ENCODE measurements at regions not wholly inside any gene's neighbourhood (a gene's known extent, or its start where the extent isn't known, plus 50 kb on each side); places are given as distances from the start of the nearest gene placed in this dataset.

GRCh38 chr2:234334756-234335155 lies 162.1 kb downstream of the ARL4C start:
- DNase-seq, result no peak

GRCh38 chr2:234334151-234334550 lies 162.7 kb downstream of the ARL4C start:
- no peak for DNase-seq

GRCh38 chr2:234333168-234334130 lies 163.4 kb downstream of the ARL4C start:
- DNase-seq, result no peak

GRCh38 chr2:234331966-234332365 lies 164.9 kb downstream of the ARL4C start:
- DNase-seq, result no peak

- no peak for DNase-seq
Measured at GRCh38 chr2:234331566-234331965, 165.3 kb downstream of the ARL4C start.

GRCh38 chr2:234330902-234331301 lies 166.0 kb downstream of the ARL4C start:
- no peak for DNase-seq

- no peak for DNase-seq
Measured at GRCh38 chr2:234329202-234329960, 167.5 kb downstream of the ARL4C start.

GRCh38 chr2:234328444-234328990 lies 168.4 kb downstream of the ARL4C start:
- DNase-seq, result no peak

- no peak for DNase-seq
Measured at GRCh38 chr2:234326694-234327093, 170.2 kb downstream of the ARL4C start.

GRCh38 chr2:234324116-234324515 lies 172.8 kb downstream of the ARL4C start:
- no peak for DNase-seq

GRCh38 chr2:234322766-234323465 lies 174.0 kb downstream of the ARL4C start:
- no peak for DNase-seq

GRCh38 chr2:234320066-234320465 lies 176.8 kb downstream of the ARL4C start:
- DNase-seq, result no peak

- no peak for DNase-seq
Measured at GRCh38 chr2:234318361-234318760, 178.5 kb downstream of the ARL4C start.

- DNase-seq, result no peak
Measured at GRCh38 chr2:234313558-234313957, 183.3 kb downstream of the ARL4C start.

GRCh38 chr2:234310166-234310565 lies 186.7 kb downstream of the ARL4C start:
- no peak for DNase-seq

GRCh38 chr2:234309431-234309830 lies 187.4 kb downstream of the ARL4C start:
- DNase-seq, result no peak

GRCh38 chr2:234308813-234309195 lies 188.1 kb downstream of the ARL4C start:
- DNase-seq, result no peak

- DNase-seq, result no peak
Measured at GRCh38 chr2:234308073-234308812, 188.6 kb downstream of the ARL4C start.

- no peak for DNase-seq
Measured at GRCh38 chr2:234307322-234307961, 189.4 kb downstream of the ARL4C start.

- no peak for DNase-seq
Measured at GRCh38 chr2:234306426-234307173, 190.3 kb downstream of the ARL4C start.

GRCh38 chr2:234305846-234306245 lies 191.0 kb downstream of the ARL4C start:
- no peak for DNase-seq

Data from left hindlimb (tissue), 1 donor.